ENCODE measurements at regions not wholly inside any gene's neighbourhood (a gene's known extent, or its start where the extent isn't known, plus 50 kb on each side); places are given as distances from the start of the nearest gene placed in this dataset.

DNA sequence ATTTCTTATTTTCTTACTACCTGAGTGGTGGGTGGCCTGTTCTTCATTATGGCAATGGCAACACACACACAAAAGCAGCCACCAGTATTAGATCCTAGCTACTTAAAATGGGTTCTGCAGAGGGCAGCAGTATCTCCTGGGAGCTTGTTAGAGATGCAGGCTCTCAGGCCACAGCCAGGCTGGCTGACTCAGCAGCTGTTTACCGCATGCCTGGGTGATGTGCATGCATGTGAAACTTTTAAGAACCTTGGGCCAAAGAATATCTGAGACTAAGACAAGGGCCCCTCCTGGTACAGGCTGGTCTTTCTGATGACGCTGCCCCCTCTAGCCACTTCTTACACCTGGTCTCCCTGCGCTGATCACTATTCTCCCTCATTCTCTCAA lies 399.0 kb downstream of the MED10 start:
- DNase-seq (ENCODE audit: low read depth), result peak; percentile 22
- no peak overlapping the region for H3K4me3 ChIP-seq (ENCODE audit: low read length)
- TF ChIP-seq, protein P1, sequence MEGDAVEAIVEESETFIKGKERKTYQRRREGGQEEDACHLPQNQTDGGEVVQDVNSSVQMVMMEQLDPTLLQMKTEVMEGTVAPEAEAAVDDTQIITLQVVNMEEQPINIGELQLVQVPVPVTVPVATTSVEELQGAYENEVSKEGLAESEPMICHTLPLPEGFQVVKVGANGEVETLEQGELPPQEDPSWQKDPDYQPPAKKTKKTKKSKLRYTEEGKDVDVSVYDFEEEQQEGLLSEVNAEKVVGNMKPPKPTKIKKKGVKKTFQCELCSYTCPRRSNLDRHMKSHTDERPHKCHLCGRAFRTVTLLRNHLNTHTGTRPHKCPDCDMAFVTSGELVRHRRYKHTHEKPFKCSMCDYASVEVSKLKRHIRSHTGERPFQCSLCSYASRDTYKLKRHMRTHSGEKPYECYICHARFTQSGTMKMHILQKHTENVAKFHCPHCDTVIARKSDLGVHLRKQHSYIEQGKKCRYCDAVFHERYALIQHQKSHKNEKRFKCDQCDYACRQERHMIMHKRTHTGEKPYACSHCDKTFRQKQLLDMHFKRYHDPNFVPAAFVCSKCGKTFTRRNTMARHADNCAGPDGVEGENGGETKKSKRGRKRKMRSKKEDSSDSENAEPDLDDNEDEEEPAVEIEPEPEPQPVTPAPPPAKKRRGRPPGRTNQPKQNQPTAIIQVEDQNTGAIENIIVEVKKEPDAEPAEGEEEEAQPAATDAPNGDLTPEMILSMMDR (conservative IDR thresholded peaks at IDR 0.05; ENCODE audit: low read length), result no peak

DNA sequence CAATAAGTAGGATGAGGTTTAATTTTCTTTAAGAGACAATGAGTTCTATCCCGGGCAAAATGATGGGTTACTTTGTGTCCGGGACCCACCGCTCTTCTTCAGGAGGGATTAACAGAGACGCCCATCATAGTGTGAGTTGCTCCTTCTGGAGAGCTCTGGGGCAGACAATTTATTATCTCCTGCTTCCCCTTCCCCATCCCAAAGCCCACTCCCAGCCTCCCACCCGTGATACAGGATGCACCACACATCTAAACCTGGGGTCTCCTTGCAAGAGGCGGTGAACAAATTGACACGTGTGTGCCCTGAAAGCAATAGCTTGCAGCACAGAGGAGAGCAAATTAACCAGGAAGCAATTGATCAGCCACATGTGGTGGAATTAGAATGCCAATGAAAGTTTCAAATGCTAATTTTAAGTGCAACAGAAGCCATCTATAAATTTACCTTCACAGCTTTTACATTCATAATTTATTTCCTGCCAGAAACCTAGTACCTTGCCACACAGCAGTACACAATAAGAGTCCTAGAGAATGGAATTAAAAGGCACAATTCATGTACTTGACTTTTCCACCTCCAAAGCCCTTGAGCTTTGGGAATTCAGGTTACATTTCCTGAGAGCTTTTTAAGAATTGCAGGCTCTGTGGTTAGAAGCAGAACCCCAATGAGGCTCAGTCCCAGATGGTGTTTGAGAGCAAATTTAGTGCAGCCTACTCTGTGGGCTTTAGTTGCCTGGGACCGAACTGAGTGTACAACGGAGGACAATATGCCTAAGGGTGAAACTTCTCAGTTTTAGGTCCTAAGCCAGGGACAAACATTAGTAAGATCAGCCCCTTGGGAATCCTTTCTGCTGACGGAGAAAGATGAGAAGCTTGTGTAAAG lies 399.6 kb downstream of the MED10 start:
- H3K4me3 ChIP-seq (ENCODE audit: low read length), result no peak overlapping the region
- TF ChIP-seq, protein P1 (conservative IDR thresholded peaks at IDR 0.05; ENCODE audit: low read length), result no peak
- DNase-seq (ENCODE audit: low read depth), result no peak

DNA sequence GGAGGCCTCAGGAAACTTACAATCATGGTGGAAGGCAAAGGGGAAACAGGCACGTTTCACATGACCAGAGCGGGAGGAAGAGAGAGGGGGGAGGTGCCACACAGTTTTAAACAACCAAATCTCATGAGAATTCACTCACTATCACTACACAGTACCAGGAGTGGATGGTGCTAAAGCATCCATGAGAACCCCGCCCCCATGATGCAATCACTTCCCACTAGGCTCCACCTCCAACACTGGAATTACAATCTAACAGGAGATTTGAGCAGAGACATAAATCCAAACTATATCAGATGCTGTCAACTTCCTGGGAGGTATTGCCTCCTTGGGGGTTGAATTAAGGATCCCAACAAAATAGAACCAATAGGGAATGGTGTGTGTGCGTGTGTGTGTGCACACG lies 407.1 kb downstream of the MED10 start:
- DNase-seq (ENCODE audit: low read depth), result no peak
- TF ChIP-seq, protein P1 (conservative IDR thresholded peaks at IDR 0.05; ENCODE audit: low read length), result no peak
- no peak overlapping the region for H3K4me3 ChIP-seq (ENCODE audit: low read length)

DNA sequence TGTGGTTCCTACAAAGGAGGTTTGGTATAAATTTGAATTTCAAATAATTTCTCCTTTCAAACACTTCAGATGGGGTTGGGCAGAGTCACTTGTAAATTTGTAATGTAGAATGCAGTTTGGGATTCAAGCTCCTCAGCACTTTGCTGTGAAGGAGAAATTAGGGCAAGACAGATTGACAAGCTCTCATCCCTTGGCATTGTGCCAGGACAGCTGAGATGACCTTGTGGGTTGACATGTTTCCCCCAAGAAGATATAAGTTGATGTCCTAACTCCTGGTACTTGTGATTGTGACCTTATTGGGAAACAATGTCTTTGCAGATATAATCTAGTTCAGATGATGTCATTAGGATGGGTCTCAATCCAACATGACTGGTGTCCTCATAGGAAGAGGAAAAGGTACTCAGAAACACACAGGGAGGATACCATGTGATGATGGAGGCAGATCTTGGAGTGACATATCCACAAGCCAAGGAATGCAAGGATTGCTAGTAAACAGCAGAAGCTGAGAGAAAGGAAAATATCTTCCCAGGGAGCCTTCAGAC lies 408.3 kb downstream of the MED10 start:
- no peak for DNase-seq (ENCODE audit: low read depth)
- H3K4me3 ChIP-seq (ENCODE audit: low read length), result no peak overlapping the region
- TF ChIP-seq, protein P1 (conservative IDR thresholded peaks at IDR 0.05; ENCODE audit: low read length), result no peak

DNA sequence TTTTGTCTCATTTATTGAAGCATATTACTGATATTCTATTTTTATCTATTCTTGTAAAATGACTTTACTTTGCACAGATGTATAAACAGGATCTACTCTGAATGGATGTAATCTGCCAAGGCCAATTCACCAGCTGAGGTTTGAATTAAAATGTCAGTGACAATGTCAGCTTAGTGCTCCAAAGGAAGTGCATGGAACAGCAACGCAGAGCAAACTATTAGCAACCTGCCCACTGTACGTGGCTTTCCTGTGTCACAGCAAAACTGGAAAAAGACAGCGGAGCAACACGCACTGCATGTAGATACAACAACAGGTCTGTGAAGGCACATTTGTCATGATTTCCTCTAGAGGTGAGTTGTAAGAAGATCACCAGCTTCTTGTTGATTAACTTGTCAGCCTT lies 409.4 kb downstream of the MED10 start:
- H3K4me3 ChIP-seq (ENCODE audit: low read length), result no peak overlapping the region
- no peak for DNase-seq (ENCODE audit: low read depth)
- TF ChIP-seq, protein P1 (conservative IDR thresholded peaks at IDR 0.05; ENCODE audit: low read length), result no peak

DNA sequence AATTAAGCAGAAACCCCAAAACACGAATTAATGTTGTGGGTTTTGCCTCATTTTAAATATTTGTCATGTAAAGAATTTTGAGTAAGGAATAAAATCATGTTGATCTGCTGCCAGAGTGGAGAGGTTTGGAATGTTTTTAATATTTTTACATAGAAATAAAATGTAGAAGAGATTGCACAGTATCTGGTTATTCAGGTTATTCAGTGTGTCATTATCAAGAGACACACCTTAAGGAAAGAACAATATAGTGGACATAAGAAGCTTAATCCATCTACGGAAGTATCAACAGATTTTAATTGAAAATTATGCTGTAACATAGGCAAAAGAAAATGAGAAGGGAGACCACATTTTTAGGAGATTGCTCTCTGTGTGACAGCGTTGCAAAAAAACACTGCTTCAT lies 410.4 kb downstream of the MED10 start:
- no peak overlapping the region for H3K4me3 ChIP-seq (ENCODE audit: low read length)
- no peak for DNase-seq (ENCODE audit: low read depth)
- TF ChIP-seq, protein P1 (conservative IDR thresholded peaks at IDR 0.05; ENCODE audit: low read length), result no peak

DNA sequence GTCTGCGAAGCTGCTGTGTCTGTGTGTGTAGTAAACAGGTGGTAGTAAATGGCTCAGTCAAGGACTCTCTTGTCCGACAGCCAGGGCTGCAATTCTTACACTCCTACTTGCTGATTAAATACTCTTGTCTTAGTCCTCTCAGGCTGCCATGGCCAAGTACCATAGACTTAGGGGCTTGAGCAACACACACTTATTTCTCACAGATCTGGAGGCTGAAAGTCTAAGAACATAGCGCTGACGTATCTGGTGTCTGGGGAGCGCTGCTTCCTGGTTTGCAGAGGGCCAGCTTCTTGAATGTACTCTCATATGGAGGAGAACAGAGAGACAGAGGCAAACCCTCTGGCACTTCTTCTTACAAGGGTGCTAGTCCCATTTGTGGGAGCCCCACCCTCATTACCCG lies 411.0 kb downstream of the MED10 start:
- TF ChIP-seq, protein P1 (conservative IDR thresholded peaks at IDR 0.05; ENCODE audit: low read length), result no peak
- no peak overlapping the region for H3K4me3 ChIP-seq (ENCODE audit: low read length)
- no peak for DNase-seq (ENCODE audit: low read depth)
